ENCODE measurements at regions not wholly inside any gene's neighbourhood (a gene's known extent, or its start where the extent isn't known, plus 50 kb on each side); places are given as distances from the start of the nearest gene placed in this dataset.

- TF ChIP-seq, protein P1, sequence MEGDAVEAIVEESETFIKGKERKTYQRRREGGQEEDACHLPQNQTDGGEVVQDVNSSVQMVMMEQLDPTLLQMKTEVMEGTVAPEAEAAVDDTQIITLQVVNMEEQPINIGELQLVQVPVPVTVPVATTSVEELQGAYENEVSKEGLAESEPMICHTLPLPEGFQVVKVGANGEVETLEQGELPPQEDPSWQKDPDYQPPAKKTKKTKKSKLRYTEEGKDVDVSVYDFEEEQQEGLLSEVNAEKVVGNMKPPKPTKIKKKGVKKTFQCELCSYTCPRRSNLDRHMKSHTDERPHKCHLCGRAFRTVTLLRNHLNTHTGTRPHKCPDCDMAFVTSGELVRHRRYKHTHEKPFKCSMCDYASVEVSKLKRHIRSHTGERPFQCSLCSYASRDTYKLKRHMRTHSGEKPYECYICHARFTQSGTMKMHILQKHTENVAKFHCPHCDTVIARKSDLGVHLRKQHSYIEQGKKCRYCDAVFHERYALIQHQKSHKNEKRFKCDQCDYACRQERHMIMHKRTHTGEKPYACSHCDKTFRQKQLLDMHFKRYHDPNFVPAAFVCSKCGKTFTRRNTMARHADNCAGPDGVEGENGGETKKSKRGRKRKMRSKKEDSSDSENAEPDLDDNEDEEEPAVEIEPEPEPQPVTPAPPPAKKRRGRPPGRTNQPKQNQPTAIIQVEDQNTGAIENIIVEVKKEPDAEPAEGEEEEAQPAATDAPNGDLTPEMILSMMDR (IDR thresholded peaks at IDR 0.05): no peak
- TF ChIP-seq EP300 (IDR thresholded peaks at IDR 0.05): no peak
Observed at GRCh38 chr17:33651686-33652085, 358.6 kb upstream of the ASIC2 start.

Data from gastroesophageal sphincter (tissue), 3 donors.